GM23248 (cell line): ENCODE measurements at regions not wholly inside any gene's neighbourhood (a gene's known extent, or its start where the extent isn't known, plus 50 kb on each side); places are given as distances from the start of the nearest gene placed in this dataset.

Experiments used
- EZH2 ChIP-seq: fragments of 200-600 bp; sonication (generic); IDR thresholded peaks from 2 replicates; pipeline ENCODE4 v1.6.1; 2018; ENCODE audit warnings: antibody characterized with exemption, mild to moderate bottlenecking; ENCODE audit not compliant: insufficient read depth, poor library complexity, severe bottlenecking
- EZH2phosphoT487 ChIP-seq: fragments of 200-600 bp; sonication (generic); IDR thresholded peaks from 2 replicates; pipeline ENCODE4 v1.6.1; 2018; ENCODE audit warnings: antibody characterized with exemption, moderate library complexity, mild to moderate bottlenecking, low read depth; ENCODE audit not compliant: insufficient read depth

DNA sequence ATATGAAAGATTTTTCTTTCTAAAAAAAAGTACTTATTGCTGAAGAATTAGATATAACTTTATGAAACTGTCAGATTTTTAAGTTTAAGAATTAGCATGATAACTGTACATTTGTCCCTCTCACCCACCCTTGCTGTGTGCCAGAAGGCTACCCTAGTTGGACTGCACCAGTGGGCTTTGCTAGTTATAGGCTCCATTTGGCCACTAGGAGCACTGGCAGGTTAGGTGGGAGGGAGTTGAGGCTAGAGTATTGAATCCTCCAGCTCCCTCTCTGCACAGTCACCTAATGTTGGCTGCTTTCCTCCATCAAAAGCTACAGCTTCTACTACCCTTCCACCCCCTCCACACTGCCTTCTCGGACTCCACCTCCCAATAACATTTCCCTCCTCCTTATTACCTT is 84.2 kb downstream of the TASL start:
- TF ChIP-seq EZH2phosphoT487 (no peak), EZH2 (no peak)
